ENCODE measurements at regions not wholly inside any gene's neighbourhood (a gene's known extent, or its start where the extent isn't known, plus 50 kb on each side); places are given as distances from the start of the nearest gene placed in this dataset.

GRCh38 chr5:130731839-130732238, 433.2 kb downstream of the HINT1 start:
- no peak for DNase-seq (ENCODE audit: low read depth in 1 of 2, low spot score in 1 of 2)

GRCh38 chr5:130729541-130729940, 435.5 kb downstream of the HINT1 start:
- no peak for DNase-seq (ENCODE audit: low read depth in 1 of 2, low spot score in 1 of 2)

GRCh38 chr5:130727830-130728229, 437.2 kb downstream of the HINT1 start:
- DNase-seq (ENCODE audit: low read depth in 1 of 2, low spot score in 1 of 2), result no peak

GRCh38 chr5:130724658-130725057, 440.4 kb downstream of the HINT1 start:
- DNase-seq (ENCODE audit: low read depth in 1 of 2, low spot score in 1 of 2), result no peak

GRCh38 chr5:130720355-130720754, 444.7 kb downstream of the HINT1 start:
- DNase-seq (ENCODE audit: low read depth in 1 of 2, low spot score in 1 of 2), result no peak

GRCh38 chr5:130715541-130715940, 449.5 kb downstream of the HINT1 start:
- DNase-seq (ENCODE audit: low read depth in 1 of 2, low spot score in 1 of 2), result no peak

- DNase-seq (ENCODE audit: low read depth in 1 of 2, low spot score in 1 of 2), result no peak
Measured at GRCh38 chr5:130714200-130714599, 450.9 kb downstream of the HINT1 start.

GRCh38 chr5:130712324-130712723, 452.7 kb downstream of the HINT1 start:
- DNase-seq (ENCODE audit: low read depth in 1 of 2, low spot score in 1 of 2), result no peak

- no peak for DNase-seq (ENCODE audit: low read depth in 1 of 2, low spot score in 1 of 2)
Measured at GRCh38 chr5:130710596-130710995, 454.5 kb downstream of the HINT1 start.

GRCh38 chr5:130708754-130709153, 456.3 kb downstream of the HINT1 start:
- no peak for DNase-seq (ENCODE audit: low read depth in 1 of 2, low spot score in 1 of 2)

- no peak for DNase-seq (ENCODE audit: low read depth in 1 of 2, low spot score in 1 of 2)
Measured at GRCh38 chr5:130706696-130707095, 458.4 kb downstream of the HINT1 start.

- DNase-seq (ENCODE audit: low read depth in 1 of 2, low spot score in 1 of 2), result no peak
Measured at GRCh38 chr5:130705368-130705767, 459.7 kb downstream of the HINT1 start.

- DNase-seq (ENCODE audit: low read depth in 1 of 2, low spot score in 1 of 2), result no peak
Measured at GRCh38 chr5:130693509-130693908, 471.5 kb downstream of the HINT1 start.

- DNase-seq (ENCODE audit: low read depth in 1 of 2, low spot score in 1 of 2), result no peak
Measured at GRCh38 chr5:130692770-130693169, 472.3 kb downstream of the HINT1 start.

GRCh38 chr5:130689831-130690230, 475.2 kb downstream of the HINT1 start:
- DNase-seq (ENCODE audit: low read depth in 1 of 2, low spot score in 1 of 2), result no peak

GRCh38 chr5:130687085-130687733, 477.8 kb downstream of the HINT1 start:
- no peak for DNase-seq (ENCODE audit: low read depth in 1 of 2, low spot score in 1 of 2)

- DNase-seq (ENCODE audit: low read depth in 1 of 2, low spot score in 1 of 2), result no peak
Measured at GRCh38 chr5:130678637-130679036, 486.4 kb downstream of the HINT1 start.

GRCh38 chr5:130666462-130666861, 498.6 kb downstream of the HINT1 start:
- no peak for DNase-seq (ENCODE audit: low read depth in 1 of 2, low spot score in 1 of 2)

- no peak for DNase-seq (ENCODE audit: low read depth in 1 of 2, low spot score in 1 of 2)
Measured at GRCh38 chr5:130652176-130652575, 512.9 kb downstream of the HINT1 start.

GRCh38 chr5:130651440-130651839, 513.6 kb downstream of the HINT1 start:
- no peak for DNase-seq (ENCODE audit: low read depth in 1 of 2, low spot score in 1 of 2)

GRCh38 chr5:130643321-130643720, 521.7 kb downstream of the HINT1 start:
- DNase-seq (ENCODE audit: low read depth in 1 of 2, low spot score in 1 of 2), result no peak

- DNase-seq (ENCODE audit: low read depth in 1 of 2, low spot score in 1 of 2), result no peak
Measured at GRCh38 chr5:130642461-130642860, 522.6 kb downstream of the HINT1 start.

- DNase-seq (ENCODE audit: low read depth in 1 of 2, low spot score in 1 of 2), result no peak
Measured at GRCh38 chr5:130627145-130627544, 537.9 kb downstream of the HINT1 start.

GRCh38 chr5:130624805-130625204, 540.3 kb downstream of the HINT1 start:
- DNase-seq (ENCODE audit: low read depth in 1 of 2, low spot score in 1 of 2), result no peak

Data from activated CD4-positive, alpha-beta T cell treated with anti-CD3 and anti-CD28 coated beads, Interleukin-2, amount 50 U/mL, for 24 hours (primary cell).